ENCODE measurements at regions not wholly inside any gene's neighbourhood (a gene's known extent, or its start where the extent isn't known, plus 50 kb on each side); places are given as distances from the start of the nearest gene placed in this dataset.
"Not testable (repeated sequence)": the region's sequence is repeated elsewhere in the genome, so short reads cannot be mapped to it uniquely, and the experiment has no call there.

DNA sequence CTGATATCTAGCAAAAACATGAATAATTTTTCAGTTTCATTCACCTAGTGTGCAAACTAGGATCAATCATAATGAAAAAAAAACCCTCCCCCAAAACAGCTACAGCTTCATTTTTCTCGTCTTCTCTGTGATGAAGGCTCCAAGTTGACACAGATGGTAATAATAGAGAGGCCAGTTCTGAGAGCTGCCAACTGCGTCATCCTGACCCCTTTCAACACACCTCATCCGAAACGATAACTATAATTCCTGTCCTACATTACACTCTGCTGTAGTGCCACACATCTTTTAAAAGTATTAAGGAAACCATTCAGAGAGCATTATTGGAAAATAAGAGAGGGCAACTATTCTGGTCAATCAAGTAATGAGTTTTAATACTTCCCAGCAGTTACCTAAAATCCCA lies 962.3 kb upstream of the ADAMTS5 start:
- not testable (repeated sequence) for H3K27me3 ChIP-seq (ENCODE audit: control insufficient read depth in 1 of 2, insufficient read depth in 1 of 2, low read length in 2 of 2); DNase-seq; H3K18ac ChIP-seq (ENCODE audit: low read depth in 1 of 2, low read length in 2 of 2); H3K9me3 ChIP-seq (ENCODE audit: control insufficient read depth, low read length); H3K36me3 ChIP-seq (ENCODE audit: control insufficient read depth in 1 of 2, insufficient read depth in 2 of 2, low read depth in 1 of 2, low read length in 2 of 2); H2BK120ac ChIP-seq (ENCODE audit: low read depth, low read length); H3K4me2 ChIP-seq (ENCODE audit: low read length, poor library complexity, severe bottlenecking); H2BK15ac ChIP-seq (ENCODE audit: low read depth, poor library complexity, severe bottlenecking); H4K8ac ChIP-seq (ENCODE audit: low read length); H4K91ac ChIP-seq (ENCODE audit: low read length); H3K79me1 ChIP-seq (replicated peaks; ENCODE audit: low read length, poor library complexity, severe bottlenecking); H3K14ac ChIP-seq (ENCODE audit: low read length in 2 of 2); H2AFZ ChIP-seq (ENCODE audit: low read depth, low read length); H2BK12ac ChIP-seq (ENCODE audit: low read length in 2 of 2); H2BK5ac ChIP-seq (ENCODE audit: low read depth, low read length, poor library complexity, severe bottlenecking); H3K4ac ChIP-seq (ENCODE audit: low read depth in 1 of 2, low read length in 2 of 2); H3K4me1 ChIP-seq (ENCODE audit: control insufficient read depth, insufficient read depth, low read depth, low read length); H2AK5ac ChIP-seq (ENCODE audit: low read length, severe bottlenecking); H3K23ac ChIP-seq (ENCODE audit: low read length in 2 of 2); H3K27ac ChIP-seq (ENCODE audit: low read length, poor library complexity, severe bottlenecking)
- WGBS = 69% methylated on average over 2 of the region's 4 CpGs
- peak overlapping the region; percentile 18 for H3K9ac ChIP-seq (ENCODE audit: low read length)
- peak overlapping the region in 1 of 2 experiments; percentile 55 for H3K4me3 ChIP-seq (ENCODE audit: insufficient read depth in 1 of 2, low read depth in 1 of 2, low read length in 2 of 2)

DNA sequence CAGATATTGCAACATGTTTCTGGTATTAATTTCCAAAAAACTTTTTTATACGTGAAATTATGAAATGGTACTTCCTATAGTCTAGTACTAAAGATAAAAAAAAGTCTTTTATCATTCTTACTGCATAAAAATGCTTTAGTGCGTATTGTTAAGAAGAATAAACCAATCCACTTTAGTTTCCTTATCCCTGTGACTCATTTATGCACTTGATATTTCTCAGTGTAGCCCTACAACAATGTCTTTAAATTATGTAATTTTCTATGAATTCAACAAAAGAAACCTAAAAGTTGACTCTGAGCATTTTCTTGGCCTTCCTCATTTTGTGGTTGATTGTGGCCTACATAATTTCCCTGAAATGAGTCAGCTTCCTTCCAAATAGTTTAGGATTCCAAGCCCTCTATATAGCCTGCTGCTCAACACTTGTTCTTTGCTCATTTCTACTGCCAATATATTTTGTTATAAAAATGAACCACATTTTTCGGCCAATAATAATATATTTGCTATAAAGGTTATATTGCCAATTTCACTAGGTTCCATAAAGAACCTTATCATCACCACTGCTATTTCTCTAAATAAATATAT lies 961.7 kb upstream of the ADAMTS5 start:
- H3K27ac ChIP-seq (ENCODE audit: low read length, poor library complexity, severe bottlenecking); H2BK12ac ChIP-seq (ENCODE audit: low read length in 2 of 2); H3K23ac ChIP-seq (ENCODE audit: low read length in 2 of 2); H2AK5ac ChIP-seq (ENCODE audit: low read length, severe bottlenecking); H3K79me1 ChIP-seq (replicated peaks; ENCODE audit: low read length, poor library complexity, severe bottlenecking); H3K9me3 ChIP-seq (ENCODE audit: control insufficient read depth, low read length); H2BK15ac ChIP-seq (ENCODE audit: low read depth, poor library complexity, severe bottlenecking); H3K4ac ChIP-seq (ENCODE audit: low read depth in 1 of 2, low read length in 2 of 2); H3K18ac ChIP-seq (ENCODE audit: low read depth in 1 of 2, low read length in 2 of 2); H3K36me3 ChIP-seq (ENCODE audit: control insufficient read depth in 1 of 2, insufficient read depth in 2 of 2, low read depth in 1 of 2, low read length in 2 of 2); H4K8ac ChIP-seq (ENCODE audit: low read length); H3K4me1 ChIP-seq (ENCODE audit: control insufficient read depth, insufficient read depth, low read depth, low read length); H4K91ac ChIP-seq (ENCODE audit: low read length); H2BK120ac ChIP-seq (ENCODE audit: low read depth, low read length); H2BK5ac ChIP-seq (ENCODE audit: low read depth, low read length, poor library complexity, severe bottlenecking); H3K14ac ChIP-seq (ENCODE audit: low read length in 2 of 2); H3K27me3 ChIP-seq (ENCODE audit: control insufficient read depth in 1 of 2, insufficient read depth in 1 of 2, low read length in 2 of 2); H2AFZ ChIP-seq (ENCODE audit: low read depth, low read length); H3K4me2 ChIP-seq (ENCODE audit: low read length, poor library complexity, severe bottlenecking): not testable (repeated sequence)
- Histone ChIP-seq H3K9ac (ENCODE audit: low read length) (peak overlapping the region; percentile 18), H3K4me3 (ENCODE audit: insufficient read depth in 1 of 2, low read depth in 1 of 2, low read length in 2 of 2) (peak overlapping the region in 1 of 2 experiments; percentile 55)
- DNase-seq = peak; percentile 74
- WGBS = no CpG with 5 or more reads among the region's 3 CpGs

DNA sequence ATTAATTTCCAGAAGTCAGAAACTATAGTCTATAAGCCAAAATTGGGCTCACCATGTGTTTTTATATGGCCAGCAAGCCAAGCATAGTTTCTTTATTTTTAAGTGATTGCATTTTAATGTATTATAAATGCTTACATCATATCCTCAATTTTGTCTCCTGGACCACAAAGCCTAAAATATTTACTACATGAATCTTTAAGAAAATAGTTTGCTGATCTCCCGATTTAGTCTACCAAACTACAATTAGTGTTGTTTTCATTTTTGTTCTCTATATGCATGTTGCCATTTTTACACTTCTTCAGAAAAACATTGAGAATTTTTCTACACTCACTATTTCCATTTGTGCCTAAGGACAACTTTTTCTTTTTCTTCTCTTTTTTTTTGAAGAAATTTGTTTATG lies 954.5 kb upstream of the ADAMTS5 start:
- H3K27me3 ChIP-seq (ENCODE audit: control insufficient read depth in 1 of 2, insufficient read depth in 1 of 2, low read length in 2 of 2); H3K23ac ChIP-seq (ENCODE audit: low read length in 2 of 2); H3K9ac ChIP-seq (ENCODE audit: low read length); H3K18ac ChIP-seq (ENCODE audit: low read depth in 1 of 2, low read length in 2 of 2); H3K4ac ChIP-seq (ENCODE audit: low read depth in 1 of 2, low read length in 2 of 2); H2AFZ ChIP-seq (ENCODE audit: low read depth, low read length); H2BK120ac ChIP-seq (ENCODE audit: low read depth, low read length); H2BK5ac ChIP-seq (ENCODE audit: low read depth, low read length, poor library complexity, severe bottlenecking); H2BK12ac ChIP-seq (ENCODE audit: low read length in 2 of 2); H3K4me3 ChIP-seq (ENCODE audit: insufficient read depth in 1 of 2, low read depth in 1 of 2, low read length in 2 of 2); H2BK15ac ChIP-seq (ENCODE audit: low read depth, poor library complexity, severe bottlenecking); H3K27ac ChIP-seq (ENCODE audit: low read length, poor library complexity, severe bottlenecking); H3K79me1 ChIP-seq (replicated peaks; ENCODE audit: low read length, poor library complexity, severe bottlenecking); H3K14ac ChIP-seq (ENCODE audit: low read length in 2 of 2); H4K8ac ChIP-seq (ENCODE audit: low read length); H3K9me3 ChIP-seq (ENCODE audit: control insufficient read depth, low read length); H3K4me2 ChIP-seq (ENCODE audit: low read length, poor library complexity, severe bottlenecking); DNase-seq; H4K91ac ChIP-seq (ENCODE audit: low read length); H3K36me3 ChIP-seq (ENCODE audit: control insufficient read depth in 1 of 2, insufficient read depth in 2 of 2, low read depth in 1 of 2, low read length in 2 of 2); H2AK5ac ChIP-seq (ENCODE audit: low read length, severe bottlenecking); H3K4me1 ChIP-seq (ENCODE audit: control insufficient read depth, insufficient read depth, low read depth, low read length): not testable (repeated sequence)
- no CpG with 5 or more reads among the region's 1 CpG for WGBS

DNA sequence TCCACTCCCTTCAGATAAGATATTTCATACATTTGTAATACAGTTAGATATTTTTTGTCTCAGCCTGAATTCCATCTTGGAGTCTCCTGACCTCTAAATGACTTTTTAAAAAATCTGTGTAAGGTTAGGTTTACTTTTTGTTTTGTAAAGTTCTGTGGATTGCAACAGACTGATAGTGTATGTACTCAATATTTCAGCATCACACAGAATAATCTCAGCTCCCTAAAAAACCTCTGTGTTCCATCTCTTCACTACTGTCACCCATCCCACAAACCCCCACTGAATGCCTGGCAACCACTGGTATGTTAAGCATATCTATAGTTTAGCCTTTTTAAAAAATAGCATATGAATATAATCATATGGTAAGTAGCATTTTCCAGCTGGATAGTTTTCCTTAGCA lies 951.1 kb upstream of the ADAMTS5 start:
- not testable (repeated sequence) for H2AK5ac ChIP-seq (ENCODE audit: low read length, severe bottlenecking); H4K8ac ChIP-seq (ENCODE audit: low read length); H3K4me1 ChIP-seq (ENCODE audit: control insufficient read depth, insufficient read depth, low read depth, low read length); H3K9me3 ChIP-seq (ENCODE audit: control insufficient read depth, low read length); H3K27ac ChIP-seq (ENCODE audit: low read length, poor library complexity, severe bottlenecking); H2BK5ac ChIP-seq (ENCODE audit: low read depth, low read length, poor library complexity, severe bottlenecking); H3K27me3 ChIP-seq (ENCODE audit: control insufficient read depth in 1 of 2, insufficient read depth in 1 of 2, low read length in 2 of 2); H3K79me1 ChIP-seq (replicated peaks; ENCODE audit: low read length, poor library complexity, severe bottlenecking); H2BK120ac ChIP-seq (ENCODE audit: low read depth, low read length); H4K91ac ChIP-seq (ENCODE audit: low read length); DNase-seq; H3K18ac ChIP-seq (ENCODE audit: low read depth in 1 of 2, low read length in 2 of 2); H3K14ac ChIP-seq (ENCODE audit: low read length in 2 of 2); H2BK15ac ChIP-seq (ENCODE audit: low read depth, poor library complexity, severe bottlenecking); H3K9ac ChIP-seq (ENCODE audit: low read length); H2AFZ ChIP-seq (ENCODE audit: low read depth, low read length); H3K4me2 ChIP-seq (ENCODE audit: low read length, poor library complexity, severe bottlenecking); H3K36me3 ChIP-seq (ENCODE audit: control insufficient read depth in 1 of 2, insufficient read depth in 2 of 2, low read depth in 1 of 2, low read length in 2 of 2); H3K4me3 ChIP-seq (ENCODE audit: insufficient read depth in 1 of 2, low read depth in 1 of 2, low read length in 2 of 2); H3K4ac ChIP-seq (ENCODE audit: low read depth in 1 of 2, low read length in 2 of 2); H2BK12ac ChIP-seq (ENCODE audit: low read length in 2 of 2); H3K23ac ChIP-seq (ENCODE audit: low read length in 2 of 2)
